ENCODE measurements at regions not wholly inside any gene's neighbourhood (a gene's known extent, or its start where the extent isn't known, plus 50 kb on each side); places are given as distances from the start of the nearest gene placed in this dataset.
A peak's percentile ranks its signal among the peaks of the same experiment; 100 is the strongest.

DNA sequence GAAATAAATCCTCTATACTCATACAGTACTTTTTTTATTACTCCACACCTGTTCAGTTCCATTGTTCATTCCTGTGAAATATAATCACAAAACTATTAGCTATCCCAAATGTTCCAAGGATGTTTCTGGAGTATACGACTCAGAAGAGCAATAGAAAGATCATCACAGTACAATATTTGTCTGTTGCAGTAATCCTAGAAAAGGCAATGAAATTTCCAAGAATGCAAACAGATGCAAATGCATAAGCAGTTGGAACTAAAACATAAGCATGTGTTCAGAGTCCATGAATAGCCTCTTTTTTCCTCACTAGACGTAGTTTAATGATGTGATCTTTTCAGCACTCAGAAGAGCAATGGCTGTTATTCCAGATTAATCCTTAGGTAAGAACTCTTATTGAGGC is 55.2 kb downstream of the RTL3 start:
- Histone ChIP-seq H3K79me2 (replicated peaks; ENCODE audit: insufficient read depth, low read length) (no peaks in the 10 kb centered on the region), H2AFZ (ENCODE audit: low read depth, low read length) (no peak overlapping the region), H3K9me3 (ENCODE audit: low read length) (no peaks in the 10 kb centered on the region), H3K36me3 (ENCODE audit: insufficient read depth, low read length) (no peaks in the 10 kb centered on the region), H3K9ac (ENCODE audit: low read length) (no peak overlapping the region), H3K4me3 (ENCODE audit: low read length) (no peak overlapping the region), H3K4me2 (ENCODE audit: low read length) (no peak overlapping the region), H3K27ac (ENCODE audit: low read length) (no peak overlapping the region), H3K27me3 (ENCODE audit: insufficient read depth, low read depth, low read length) (no peaks in the 10 kb centered on the region), H3K9me2 (ENCODE audit: insufficient read depth, low read length) (no peaks in the 10 kb centered on the region), H3F3A (ENCODE audit: insufficient read depth, low read length, poor library complexity, severe bottlenecking) (no peaks in the 10 kb centered on the region), H4K20me1 (ENCODE audit: insufficient read depth) (no peaks in the 10 kb centered on the region)
- no peak for TF ChIP-seq MXI1 (conservative IDR thresholded peaks at IDR 0.05; ENCODE audit: poor library complexity, severe bottlenecking)
- TF ChIP-seq SMC3 (conservative IDR thresholded peaks at IDR 0.05; ENCODE audit: poor library complexity): no peak
- no peak for TF ChIP-seq POLR2AphosphoS5 (IDR thresholded peaks at IDR 0.05)
- TF ChIP-seq, protein P1, sequence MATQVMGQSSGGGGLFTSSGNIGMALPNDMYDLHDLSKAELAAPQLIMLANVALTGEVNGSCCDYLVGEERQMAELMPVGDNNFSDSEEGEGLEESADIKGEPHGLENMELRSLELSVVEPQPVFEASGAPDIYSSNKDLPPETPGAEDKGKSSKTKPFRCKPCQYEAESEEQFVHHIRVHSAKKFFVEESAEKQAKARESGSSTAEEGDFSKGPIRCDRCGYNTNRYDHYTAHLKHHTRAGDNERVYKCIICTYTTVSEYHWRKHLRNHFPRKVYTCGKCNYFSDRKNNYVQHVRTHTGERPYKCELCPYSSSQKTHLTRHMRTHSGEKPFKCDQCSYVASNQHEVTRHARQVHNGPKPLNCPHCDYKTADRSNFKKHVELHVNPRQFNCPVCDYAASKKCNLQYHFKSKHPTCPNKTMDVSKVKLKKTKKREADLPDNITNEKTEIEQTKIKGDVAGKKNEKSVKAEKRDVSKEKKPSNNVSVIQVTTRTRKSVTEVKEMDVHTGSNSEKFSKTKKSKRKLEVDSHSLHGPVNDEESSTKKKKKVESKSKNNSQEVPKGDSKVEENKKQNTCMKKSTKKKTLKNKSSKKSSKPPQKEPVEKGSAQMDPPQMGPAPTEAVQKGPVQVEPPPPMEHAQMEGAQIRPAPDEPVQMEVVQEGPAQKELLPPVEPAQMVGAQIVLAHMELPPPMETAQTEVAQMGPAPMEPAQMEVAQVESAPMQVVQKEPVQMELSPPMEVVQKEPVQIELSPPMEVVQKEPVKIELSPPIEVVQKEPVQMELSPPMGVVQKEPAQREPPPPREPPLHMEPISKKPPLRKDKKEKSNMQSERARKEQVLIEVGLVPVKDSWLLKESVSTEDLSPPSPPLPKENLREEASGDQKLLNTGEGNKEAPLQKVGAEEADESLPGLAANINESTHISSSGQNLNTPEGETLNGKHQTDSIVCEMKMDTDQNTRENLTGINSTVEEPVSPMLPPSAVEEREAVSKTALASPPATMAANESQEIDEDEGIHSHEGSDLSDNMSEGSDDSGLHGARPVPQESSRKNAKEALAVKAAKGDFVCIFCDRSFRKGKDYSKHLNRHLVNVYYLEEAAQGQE (IDR thresholded peaks at IDR 0.05; ENCODE audit: borderline replicate concordance): no peak
- no peak for TF ChIP-seq EZH2 (IDR thresholded peaks at IDR 0.05; ENCODE audit: borderline replicate concordance, insufficient read depth, low read length, poor library complexity, severe bottlenecking)
- TF ChIP-seq, protein P2, sequence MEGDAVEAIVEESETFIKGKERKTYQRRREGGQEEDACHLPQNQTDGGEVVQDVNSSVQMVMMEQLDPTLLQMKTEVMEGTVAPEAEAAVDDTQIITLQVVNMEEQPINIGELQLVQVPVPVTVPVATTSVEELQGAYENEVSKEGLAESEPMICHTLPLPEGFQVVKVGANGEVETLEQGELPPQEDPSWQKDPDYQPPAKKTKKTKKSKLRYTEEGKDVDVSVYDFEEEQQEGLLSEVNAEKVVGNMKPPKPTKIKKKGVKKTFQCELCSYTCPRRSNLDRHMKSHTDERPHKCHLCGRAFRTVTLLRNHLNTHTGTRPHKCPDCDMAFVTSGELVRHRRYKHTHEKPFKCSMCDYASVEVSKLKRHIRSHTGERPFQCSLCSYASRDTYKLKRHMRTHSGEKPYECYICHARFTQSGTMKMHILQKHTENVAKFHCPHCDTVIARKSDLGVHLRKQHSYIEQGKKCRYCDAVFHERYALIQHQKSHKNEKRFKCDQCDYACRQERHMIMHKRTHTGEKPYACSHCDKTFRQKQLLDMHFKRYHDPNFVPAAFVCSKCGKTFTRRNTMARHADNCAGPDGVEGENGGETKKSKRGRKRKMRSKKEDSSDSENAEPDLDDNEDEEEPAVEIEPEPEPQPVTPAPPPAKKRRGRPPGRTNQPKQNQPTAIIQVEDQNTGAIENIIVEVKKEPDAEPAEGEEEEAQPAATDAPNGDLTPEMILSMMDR (IDR thresholded peaks at IDR 0.05; ENCODE audit: poor library complexity, severe bottlenecking): no peak
- TF ChIP-seq TAF1 (IDR thresholded peaks at IDR 0.05; ENCODE audit: low read depth): no peak
- no peak for TF ChIP-seq RAD21 (conservative IDR thresholded peaks at IDR 0.05)
- no peak for TF ChIP-seq EP300 (conservative IDR thresholded peaks at IDR 0.05; ENCODE audit: poor library complexity, severe bottlenecking)

DNA sequence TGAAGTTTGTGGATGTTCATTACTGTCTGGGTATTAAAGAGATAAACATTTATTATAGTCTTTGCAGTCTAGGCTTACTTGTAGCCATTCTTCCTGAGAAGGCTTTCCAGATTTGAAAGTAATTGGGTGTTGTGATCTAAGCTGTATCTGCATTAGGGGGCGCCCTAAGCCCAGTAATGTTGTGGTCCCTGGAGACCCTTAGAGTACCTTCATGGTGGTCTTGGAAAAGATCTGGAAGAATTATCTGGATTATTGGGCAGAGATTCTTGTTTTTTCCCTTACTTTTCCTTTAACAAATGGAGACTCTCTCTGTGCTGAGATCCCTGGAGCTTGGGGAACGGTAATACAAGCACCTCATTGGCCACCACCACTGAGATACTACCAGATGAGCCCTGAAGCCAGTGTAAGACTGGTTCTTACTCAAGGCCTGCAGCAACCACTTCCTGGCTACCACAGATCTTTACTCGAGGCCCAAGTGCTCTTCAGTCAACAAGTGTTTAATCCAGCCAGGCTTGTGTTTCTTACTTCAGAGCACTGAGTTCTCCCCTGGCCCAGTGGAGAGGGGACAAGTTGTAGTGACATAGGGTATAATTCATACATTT is 63.1 kb downstream of the RTL3 start:
- no peaks in the 10 kb centered on the region for H3F3A ChIP-seq (ENCODE audit: insufficient read depth, low read length, poor library complexity, severe bottlenecking)
- no peak overlapping the region for H3K4me3 ChIP-seq (ENCODE audit: low read length)
- TF ChIP-seq RAD21 (conservative IDR thresholded peaks at IDR 0.05) (peak; percentile 56), TAF1 (IDR thresholded peaks at IDR 0.05; ENCODE audit: low read depth) (no peak), EZH2 (IDR thresholded peaks at IDR 0.05; ENCODE audit: borderline replicate concordance, insufficient read depth, low read length, poor library complexity, severe bottlenecking) (no peak), POLR2AphosphoS5 (IDR thresholded peaks at IDR 0.05) (no peak), MXI1 (conservative IDR thresholded peaks at IDR 0.05; ENCODE audit: poor library complexity, severe bottlenecking) (no peak), SMC3 (conservative IDR thresholded peaks at IDR 0.05; ENCODE audit: poor library complexity) (peak; percentile 57), EP300 (conservative IDR thresholded peaks at IDR 0.05; ENCODE audit: poor library complexity, severe bottlenecking) (no peak)
- TF ChIP-seq, protein P2 (IDR thresholded peaks at IDR 0.05; ENCODE audit: poor library complexity, severe bottlenecking): peak; percentile 49
- TF ChIP-seq, protein P1 (IDR thresholded peaks at IDR 0.05; ENCODE audit: borderline replicate concordance): no peak
- H3K4me2 ChIP-seq (ENCODE audit: low read length): no peak overlapping the region
- H3K27me3 ChIP-seq (ENCODE audit: insufficient read depth, low read depth, low read length): no peaks in the 10 kb centered on the region
- no peaks in the 10 kb centered on the region for H3K9me2 ChIP-seq (ENCODE audit: insufficient read depth, low read length)
- H3K79me2 ChIP-seq (replicated peaks; ENCODE audit: insufficient read depth, low read length): no peaks in the 10 kb centered on the region
- H3K27ac ChIP-seq (ENCODE audit: low read length): no peak overlapping the region
- H3K36me3 ChIP-seq (ENCODE audit: insufficient read depth, low read length): no peaks in the 10 kb centered on the region
- H3K9me3 ChIP-seq (ENCODE audit: low read length): no peaks in the 10 kb centered on the region
- H2AFZ ChIP-seq (ENCODE audit: low read depth, low read length): no peak overlapping the region
- no peak overlapping the region for H3K9ac ChIP-seq (ENCODE audit: low read length)
- H4K20me1 ChIP-seq (ENCODE audit: insufficient read depth): no peaks in the 10 kb centered on the region

Data from neural cell (in vitro differentiated cells).